RWPE1 (cell line): ENCODE measurements at regions not wholly inside any gene's neighbourhood (a gene's known extent, or its start where the extent isn't known, plus 50 kb on each side); places are given as distances from the start of the nearest gene placed in this dataset.

Source experiments
- CTCF ChIA-PET: fragments of 350-600 bp; sonication (Branson Sonifier 250); formaldehyde crosslinking; extraction: SDS; loops from one replicate; lab custom pipeline; 2021; lab: Yijun Ruan, JAX
- POLR2A ChIA-PET: fragments of 400-600 bp; formaldehyde crosslinking; extraction: SDS; loops from one replicate; lab custom pipeline; 2020; ENCODE audit warnings: antibody characterized with exemption; ENCODE audit not compliant: low non-redundant PET; lab: Yijun Ruan, JAX
- DNase-seq: peaks from one replicate; pipeline ENCODE4 v3.0.0; 2012; ENCODE audit warnings: low spot score
- H3K27ac ChIP-seq: fragments of 450-650 bp; 2 replicates; pipeline ENCODE4 v1.5.1; 2017
- CTCF ChIP-seq: fragments of 450-650 bp; conservative IDR thresholded peaks from 2 replicates; pipeline ENCODE4 v1.5.1; 2017; ENCODE audit warnings: low read depth, mild to moderate bottlenecking

- ChIA-PET CTCF (no interaction called here), POLR2A (no interaction called here)
- no peak overlapping the region for H3K27ac ChIP-seq
- no peak for TF ChIP-seq CTCF
- DNase-seq = no peak
Measured at GRCh38 chrX:30941898-30942297, 52.8 kb upstream of the TAB3 start.

- TF ChIP-seq CTCF = no peak
- no peak for DNase-seq
- H3K27ac ChIP-seq = no peak overlapping the region
- ChIA-PET POLR2A (no interaction called here), CTCF (no interaction called here)
Measured at GRCh38 chrX:30939928-30940327, 50.9 kb upstream of the TAB3 start.
